Peyer's patch (tissue), 4 donors: ENCODE measurements at regions not wholly inside any gene's neighbourhood (a gene's known extent, or its start where the extent isn't known, plus 50 kb on each side); places are given as distances from the start of the nearest gene placed in this dataset.

Experiments used
- CTCF ChIP-seq, 6 experiments: fragments of 450-650 bp in 4 of 6; fragments of 200-600 bp in 2 of 6; sonication (generic) in 1 of 6; IDR thresholded peaks; one replicate each; pipeline ENCODE4 v1.5.1; 2017 to 2019; ENCODE audit warnings: antibody characterized with exemption in 6 of 6, mild to moderate bottlenecking in 3 of 6, moderate library complexity in 1 of 6
- POLR2A ChIP-seq, 2 donors: fragments of 450-650 bp; IDR thresholded peaks; one replicate each; pipeline ENCODE4 v1.5.1; 2017; ENCODE audit warnings: antibody characterized with exemption in 2 of 2, mild to moderate bottlenecking in 2 of 2, moderate library complexity in 2 of 2

- no peak for TF ChIP-seq CTCF (IDR thresholded peaks at IDR 0.05)
- TF ChIP-seq POLR2A (IDR thresholded peaks at IDR 0.05) = no peak
Measured at GRCh38 chr11:134843020-134843419, 431.0 kb upstream of the B3GAT1 start.
